Panc1 (cell line): ENCODE measurements at regions not wholly inside any gene's neighbourhood (a gene's known extent, or its start where the extent isn't known, plus 50 kb on each side); places are given as distances from the start of the nearest gene placed in this dataset.

Source experiments
- ATAC-seq: fragments of 200-7000 bp; cut with Tn5 transposase; 2 replicates; pipeline ENCODE4 v1.9.1; 2020; ENCODE audit warnings: mild to moderate bottlenecking, moderate library complexity
- BruUV-seq: library from RNA; stranded (reverse); fragments of 400-500 nt; replicated peaks from 2 replicates; lab custom pipeline; 2021; lab: Mats Ljungman, UMichigan
- CTCF ChIA-PET: fragments of 300-600 bp; sonication (Branson Sonifier 250); formaldehyde crosslinking; loops from one replicate; lab custom pipeline; 2022; ENCODE audit warnings: antibody characterized with exemption; lab: Charles Lee
- POLR2A ChIA-PET: fragments of 300-600 bp; sonication (Branson Sonifier 250); formaldehyde crosslinking; loops from one replicate; lab custom pipeline; 2022; ENCODE audit warnings: antibody characterized with exemption; lab: Charles Lee
- DNase-seq: peaks from one replicate; pipeline ENCODE4 v3.0.0-alpha.2; 2010; ENCODE audit warnings: low read depth, low spot score
- H3K27ac ChIP-seq: 2 replicates; pipeline ENCODE4 v1.5.1; 2011; ENCODE audit warnings: mild to moderate bottlenecking, low read length, inconsistent platforms
- H3K27me3 ChIP-seq: fragments of 200-500 bp; sonication (Bioruptor generic); 2 replicates; pipeline ENCODE4 v1.6.0; 2014; ENCODE audit warnings: low read length, inconsistent platforms; ENCODE audit not compliant: control insufficient read depth, insufficient read depth
- H3K36me3 ChIP-seq: fragments of 200-500 bp; sonication (Bioruptor generic); 2 replicates; pipeline ENCODE4 v1.5.1; 2014; ENCODE audit warnings: inconsistent platforms, mild to moderate bottlenecking, low read length, moderate library complexity; ENCODE audit not compliant: control insufficient read depth, insufficient read depth
- H3K4me1 ChIP-seq: 2 replicates; pipeline ENCODE4 v1.5.1; 2011; ENCODE audit warnings: inconsistent platforms, mild to moderate bottlenecking, low read length, moderate library complexity; ENCODE audit not compliant: control insufficient read depth, insufficient read depth
- H3K4me3 ChIP-seq, 2 experiments: 2 replicates each; pipeline ENCODE4 v1.5.1; 2011 to 2012; ENCODE audit warnings: low read depth in 2 of 2, low read length in 2 of 2, mild to moderate bottlenecking in 2 of 2, inconsistent platforms in 1 of 2, moderate library complexity in 1 of 2
- H3K9me3 ChIP-seq: fragments of 200-500 bp; sonication (Bioruptor generic); 2 replicates; pipeline ENCODE4 v1.5.1; 2014; ENCODE audit warnings: low read depth, mild to moderate bottlenecking, inconsistent platforms, low read length, moderate library complexity; ENCODE audit not compliant: control insufficient read depth, insufficient read depth
- CTCF ChIP-seq: fragments of 450-650 bp; IDR thresholded peaks from 2 replicates; pipeline ENCODE4 v1.5.1; 2017; ENCODE audit warnings: mild to moderate bottlenecking
- POLR2AphosphoS5 ChIP-seq: IDR thresholded peaks from 2 replicates; pipeline ENCODE4 v1.6.1; 2012; ENCODE audit warnings: mild to moderate bottlenecking, low read depth, low read length, moderate library complexity
- REST ChIP-seq, 2 experiments: IDR thresholded peaks; 2 replicates each; pipeline ENCODE4 v1.6.1; 2011 to 2012; ENCODE audit warnings: low read depth in 2 of 2, control low read depth in 1 of 2, low read length in 1 of 2, mild to moderate bottlenecking in 1 of 2, moderate library complexity in 1 of 2; ENCODE audit not compliant: insufficient read depth in 1 of 2
- SIN3A ChIP-seq: IDR thresholded peaks from 2 replicates; pipeline ENCODE4 v1.6.1; 2012; ENCODE audit warnings: low read depth, mild to moderate bottlenecking, low read length, moderate library complexity, borderline replicate concordance; ENCODE audit not compliant: insufficient read depth
- TCF7L2 ChIP-seq: IDR thresholded peaks from 2 replicates; pipeline ENCODE4 v1.6.1; 2011; ENCODE audit warnings: mild to moderate bottlenecking, low read depth, low read length, inconsistent platforms
- in situ Hi-C: cut with HindIII; loops from 2 replicates; pipeline ENCODE4 v1.10.0; 2016; ENCODE audit warnings: low sequenced_read_pairs, low pct_unique_long_range_greater_than_20kb
- intact Hi-C: fragments of 100-400 bp; cut with micrococcal nuclease; formaldehyde crosslinking; loops from one replicate; pipeline ENCODE4 v1.10.0; 2022; ENCODE audit not compliant: unreplicated experiment

- Histone ChIP-seq H3K36me3 (no peaks in the 10 kb centered on the region), H3K4me3 (no peak overlapping the region), H3K27me3 (no peaks in the 10 kb centered on the region), H3K4me1 (no peaks in the 10 kb centered on the region), H3K27ac (no peak overlapping the region), H3K9me3 (no peaks in the 10 kb centered on the region)
- no peak for TF ChIP-seq TCF7L2
- no peak for TF ChIP-seq POLR2AphosphoS5
- TF ChIP-seq REST (IDR thresholded peaks at IDR 0.05; ENCODE audit: insufficient read depth in 1 of 2, low read depth in 2 of 2, low read length in 1 of 2): no peak
- no peak for TF ChIP-seq SIN3A
- TF ChIP-seq CTCF: no peak
- DNase-seq (no peak), ATAC-seq (no peak)
- intact Hi-C loops (no loop called here), in situ Hi-C loops (no loop called here)
- POLR2A ChIA-PET: no interaction called here
- CTCF ChIA-PET: no interaction called here
- no TSS peak for BruUV-seq
These were observed 465.1 kb upstream of the PDZRN3 start for GRCh38 chr3:74089814-74090213.

GRCh38 chr3:74080056-74080461 lies 455.3 kb upstream of the PDZRN3 start:
- CTCF ChIA-PET: no interaction called here
- no peak for TF ChIP-seq TCF7L2
- no peak for TF ChIP-seq CTCF
- TF ChIP-seq REST (IDR thresholded peaks at IDR 0.05; ENCODE audit: insufficient read depth in 1 of 2, low read depth in 2 of 2, low read length in 1 of 2): no peak
- TF ChIP-seq POLR2AphosphoS5: no peak
- no peak for TF ChIP-seq SIN3A

More at GRCh38 chr3:74080056-74080461, 455.3 kb upstream of the PDZRN3 start:
- no peak overlapping the region for H3K4me3 ChIP-seq
- intact Hi-C loops (no loop called here), in situ Hi-C loops (no loop called here)
- DNase-seq: no peak
- no peaks in the 10 kb centered on the region for H3K9me3 ChIP-seq
- POLR2A ChIA-PET: no interaction called here
- H3K27me3 ChIP-seq: no peaks in the 10 kb centered on the region
- H3K27ac ChIP-seq: no peak overlapping the region
- no peaks in the 10 kb centered on the region for H3K4me1 ChIP-seq
- no peak for ATAC-seq
- BruUV-seq: no TSS peak
- H3K36me3 ChIP-seq: no peaks in the 10 kb centered on the region
